ENCODE measurements at regions not wholly inside any gene's neighbourhood (a gene's known extent, or its start where the extent isn't known, plus 50 kb on each side); places are given as distances from the start of the nearest gene placed in this dataset.

GRCh38 chr9:85321561-85321960, 420.2 kb downstream of the AGTPBP1 start:
- TF ChIP-seq CTCF (IDR thresholded peaks at IDR 0.05 in 8 of 11, conservative IDR thresholded peaks at IDR 0.05 in 3 of 11) (no peak), POLR2AphosphoS5 (IDR thresholded peaks at IDR 0.05) (no peak), POLR2A (IDR thresholded peaks at IDR 0.05) (no peak)

Data from spleen (tissue), 7 donors.